Neuron (in vitro differentiated cells): ENCODE measurements at regions not wholly inside any gene's neighbourhood (a gene's known extent, or its start where the extent isn't known, plus 50 kb on each side); places are given as distances from the start of the nearest gene placed in this dataset.

ENCODE experiments used
- H2AFZ ChIP-seq: one replicate; pipeline ENCODE4 v1.6.1; 2013; ENCODE audit warnings: low read depth, mild to moderate bottlenecking, inconsistent platforms, low read length, moderate library complexity
- H3K27me3 ChIP-seq: one replicate; pipeline ENCODE4 v1.6.1; 2013; ENCODE audit warnings: low read length; ENCODE audit not compliant: insufficient read depth
- H3K36me3 ChIP-seq: one replicate; pipeline ENCODE4 v1.6.1; 2013; ENCODE audit warnings: low read length; ENCODE audit not compliant: insufficient read depth
- H3K4me1 ChIP-seq: one replicate; pipeline ENCODE4 v1.6.1; 2013; ENCODE audit warnings: low read length; ENCODE audit not compliant: insufficient read depth
- H3K4me3 ChIP-seq: 2 replicates; pipeline ENCODE4 v1.5.1; 2013; ENCODE audit warnings: mild to moderate bottlenecking, low read length, moderate library complexity
- H3K9me3 ChIP-seq: one replicate; pipeline ENCODE4 v1.6.1; 2013; ENCODE audit warnings: low read length

GRCh38 chr3:104854468-104854867 lies 512.2 kb upstream of the ALCAM start:
- Histone ChIP-seq H3K27me3 (no peaks in the 10 kb centered on the region), H3K9me3 (no peaks in the 10 kb centered on the region), H3K36me3 (no peaks in the 10 kb centered on the region), H2AFZ (no peak overlapping the region), H3K4me3 (no peak overlapping the region), H3K4me1 (peaks cover 9% of the 10 kb centered on the region)

- H3K36me3 ChIP-seq: no peaks in the 10 kb centered on the region
- peaks cover 9% of the 10 kb centered on the region for H3K4me1 ChIP-seq
- H3K27me3 ChIP-seq: no peaks in the 10 kb centered on the region
- H2AFZ ChIP-seq: no peak overlapping the region
- no peaks in the 10 kb centered on the region for H3K9me3 ChIP-seq
- H3K4me3 ChIP-seq: no peak overlapping the region
Measured at GRCh38 chr3:104855702-104856101, 511.0 kb upstream of the ALCAM start.

GRCh38 chr3:104856741-104857140 lies 510.0 kb upstream of the ALCAM start:
- H3K4me1 ChIP-seq: peaks cover 9% of the 10 kb centered on the region
- no peaks in the 10 kb centered on the region for H3K36me3 ChIP-seq
- no peak overlapping the region for H2AFZ ChIP-seq
- no peak overlapping the region for H3K4me3 ChIP-seq
- no peaks in the 10 kb centered on the region for H3K9me3 ChIP-seq
- H3K27me3 ChIP-seq: no peaks in the 10 kb centered on the region

GRCh38 chr3:104868291-104868690 lies 498.4 kb upstream of the ALCAM start:
- Histone ChIP-seq H3K27me3 (no peaks in the 10 kb centered on the region), H3K4me1 (no peaks in the 10 kb centered on the region), H3K9me3 (no peaks in the 10 kb centered on the region), H2AFZ (no peak overlapping the region), H3K36me3 (no peaks in the 10 kb centered on the region), H3K4me3 (no peak overlapping the region)

- H3K36me3 ChIP-seq: no peaks in the 10 kb centered on the region
- no peak overlapping the region for H3K4me3 ChIP-seq
- H3K4me1 ChIP-seq: no peaks in the 10 kb centered on the region
- H3K9me3 ChIP-seq: no peaks in the 10 kb centered on the region
- no peaks in the 10 kb centered on the region for H3K27me3 ChIP-seq
- H2AFZ ChIP-seq: no peak overlapping the region
Measured at GRCh38 chr3:104870276-104870675, 496.4 kb upstream of the ALCAM start.

GRCh38 chr3:104873331-104873730 lies 493.4 kb upstream of the ALCAM start:
- Histone ChIP-seq H3K9me3 (no peaks in the 10 kb centered on the region), H3K4me3 (no peak overlapping the region), H3K4me1 (no peaks in the 10 kb centered on the region), H3K36me3 (no peaks in the 10 kb centered on the region), H3K27me3 (no peaks in the 10 kb centered on the region), H2AFZ (no peak overlapping the region)

GRCh38 chr3:104878395-104878794 lies 488.3 kb upstream of the ALCAM start:
- H3K27me3 ChIP-seq: no peaks in the 10 kb centered on the region
- no peaks in the 10 kb centered on the region for H3K4me1 ChIP-seq
- H3K36me3 ChIP-seq: no peaks in the 10 kb centered on the region
- H2AFZ ChIP-seq: no peak overlapping the region
- no peak overlapping the region for H3K4me3 ChIP-seq
- H3K9me3 ChIP-seq: no peaks in the 10 kb centered on the region

- H3K4me1 ChIP-seq: no peaks in the 10 kb centered on the region
- no peak overlapping the region for H2AFZ ChIP-seq
- H3K36me3 ChIP-seq: no peaks in the 10 kb centered on the region
- no peaks in the 10 kb centered on the region for H3K27me3 ChIP-seq
- H3K9me3 ChIP-seq: no peaks in the 10 kb centered on the region
- no peak overlapping the region for H3K4me3 ChIP-seq
Measured at GRCh38 chr3:104879919-104880318, 486.8 kb upstream of the ALCAM start.

GRCh38 chr3:104885214-104885814 lies 481.4 kb upstream of the ALCAM start:
- Histone ChIP-seq H2AFZ (peak overlapping the region; percentile 36), H3K27me3 (no peaks in the 10 kb centered on the region), H3K9me3 (no peaks in the 10 kb centered on the region), H3K4me1 (no peaks in the 10 kb centered on the region), H3K36me3 (no peaks in the 10 kb centered on the region), H3K4me3 (no peak overlapping the region)

GRCh38 chr3:104886220-104886995 lies 480.3 kb upstream of the ALCAM start:
- Histone ChIP-seq H3K36me3 (no peaks in the 10 kb centered on the region), H3K4me1 (no peaks in the 10 kb centered on the region), H3K9me3 (no peaks in the 10 kb centered on the region), H3K27me3 (no peaks in the 10 kb centered on the region), H3K4me3 (no peak overlapping the region), H2AFZ (no peak overlapping the region)

GRCh38 chr3:104887069-104887468 lies 479.6 kb upstream of the ALCAM start:
- Histone ChIP-seq H3K27me3 (no peaks in the 10 kb centered on the region), H2AFZ (no peak overlapping the region), H3K9me3 (no peaks in the 10 kb centered on the region), H3K4me1 (no peaks in the 10 kb centered on the region), H3K4me3 (no peak overlapping the region), H3K36me3 (no peaks in the 10 kb centered on the region)

- H3K27me3 ChIP-seq: no peaks in the 10 kb centered on the region
- no peaks in the 10 kb centered on the region for H3K36me3 ChIP-seq
- H3K4me1 ChIP-seq: no peaks in the 10 kb centered on the region
- no peak overlapping the region for H2AFZ ChIP-seq
- no peak overlapping the region for H3K4me3 ChIP-seq
- no peaks in the 10 kb centered on the region for H3K9me3 ChIP-seq
Measured at GRCh38 chr3:104887619-104888018, 479.1 kb upstream of the ALCAM start.

- Histone ChIP-seq H3K36me3 (no peaks in the 10 kb centered on the region), H2AFZ (no peak overlapping the region), H3K4me1 (no peaks in the 10 kb centered on the region), H3K27me3 (no peaks in the 10 kb centered on the region), H3K4me3 (no peak overlapping the region), H3K9me3 (no peaks in the 10 kb centered on the region)
Measured at GRCh38 chr3:104892044-104892443, 474.7 kb upstream of the ALCAM start.

GRCh38 chr3:104896624-104897023 lies 470.1 kb upstream of the ALCAM start:
- Histone ChIP-seq H3K36me3 (no peaks in the 10 kb centered on the region), H3K4me3 (no peak overlapping the region)

More at GRCh38 chr3:104896624-104897023, 470.1 kb upstream of the ALCAM start:
- Histone ChIP-seq H3K4me1 (no peaks in the 10 kb centered on the region), H3K27me3 (no peaks in the 10 kb centered on the region), H3K9me3 (no peaks in the 10 kb centered on the region), H2AFZ (no peak overlapping the region)
